GM23338 (cell line): ENCODE measurements at regions not wholly inside any gene's neighbourhood (a gene's known extent, or its start where the extent isn't known, plus 50 kb on each side); places are given as distances from the start of the nearest gene placed in this dataset.

Source experiments
- ATAC-seq: fragments of 200-7000 bp; cut with Tn5 transposase; 3 replicates; pipeline ENCODE4 v1.9.1; 2020
- DNase-seq: peaks from one replicate; pipeline ENCODE4 v3.0.0-alpha.2; 2015; ENCODE audit warnings: low spot score
- H2AFZ ChIP-seq: fragments of 200-600 bp; sonication (generic); 2 replicates; pipeline ENCODE4 v1.8.0; 2016; ENCODE audit warnings: antibody characterized with exemption, mild to moderate bottlenecking, moderate library complexity
- H3F3A ChIP-seq: fragments of 200-600 bp; sonication (generic); replicated peaks from 2 replicates; pipeline ENCODE4 v1.8.0; 2017; ENCODE audit warnings: antibody characterized with exemption, mixed run types, low read depth
- H3K27ac ChIP-seq: fragments of 200-600 bp; sonication (generic); 2 replicates; pipeline ENCODE4 v1.6.1; 2016; ENCODE audit warnings: low read depth
- H3K27me3 ChIP-seq: fragments of 200-600 bp; sonication (generic); 2 replicates; pipeline ENCODE4 v1.8.0; 2016; ENCODE audit warnings: mild to moderate bottlenecking, mixed run types, moderate library complexity; ENCODE audit not compliant: insufficient read depth
- H3K36me3 ChIP-seq: fragments of 200-600 bp; sonication (generic); 2 replicates; pipeline ENCODE4 v1.8.0; 2016; ENCODE audit warnings: mild to moderate bottlenecking; ENCODE audit not compliant: insufficient read depth
- H3K4me1 ChIP-seq: fragments of 200-600 bp; sonication (generic); 2 replicates; pipeline ENCODE4 v1.8.0; 2016; ENCODE audit warnings: mild to moderate bottlenecking, moderate library complexity; ENCODE audit not compliant: insufficient read depth
- H3K4me2 ChIP-seq: fragments of 200-600 bp; sonication (generic); 2 replicates; pipeline ENCODE4 v1.7.1; 2017; ENCODE audit warnings: mixed run types
- H3K4me3 ChIP-seq: fragments of 200-600 bp; sonication (generic); 2 replicates; pipeline ENCODE4 v1.6.1; 2016; ENCODE audit warnings: mixed run types
- H3K79me2 ChIP-seq: fragments of 200-600 bp; sonication (generic); replicated peaks from 2 replicates; pipeline ENCODE4 v1.8.0; 2017; ENCODE audit warnings: mild to moderate bottlenecking; ENCODE audit not compliant: insufficient read depth
- H3K9me2 ChIP-seq: fragments of 200-600 bp; sonication (generic); 2 replicates; pipeline ENCODE4 v1.8.0; 2017; ENCODE audit not compliant: insufficient read depth
- H4K20me1 ChIP-seq: fragments of 200-600 bp; sonication (generic); replicated peaks from 2 replicates; pipeline ENCODE4 v1.8.0; 2017; ENCODE audit warnings: mild to moderate bottlenecking; ENCODE audit not compliant: insufficient read depth
- H3K27ac Mint-ChIP-seq: 2 replicates; pipeline ENCODE4 v1.8.0; 2020; ENCODE audit warnings: inconsistent platforms, mild to moderate bottlenecking, moderate library complexity, mixed read lengths
- H3K27me3 Mint-ChIP-seq: 3 replicates; pipeline ENCODE4 v1.8.0; 2022; ENCODE audit warnings: low read depth, mild to moderate bottlenecking, moderate library complexity, mixed read lengths, inconsistent platforms; ENCODE audit not compliant: insufficient read depth, poor library complexity
- H3K36me3 Mint-ChIP-seq: 3 replicates; pipeline ENCODE4 v1.8.0; 2021; ENCODE audit warnings: low read depth, mild to moderate bottlenecking, inconsistent platforms, moderate library complexity, mixed read lengths
- H3K4me1 Mint-ChIP-seq: 3 replicates; pipeline ENCODE4 v1.8.0; 2020; ENCODE audit warnings: mild to moderate bottlenecking, inconsistent platforms, mixed read lengths
- H3K4me3 Mint-ChIP-seq: 3 replicates; pipeline ENCODE4 v1.8.0; 2021; ENCODE audit warnings: moderate library complexity, mild to moderate bottlenecking, inconsistent platforms, mixed read lengths
- H3K9me3 Mint-ChIP-seq: 3 replicates; pipeline ENCODE4 v1.8.0; 2020; ENCODE audit warnings: moderate library complexity, mild to moderate bottlenecking, inconsistent platforms, mixed read lengths
- CREB1 ChIP-seq: fragments of 250-450 bp; sonication (Bioruptor Pico); IDR thresholded peaks from 2 replicates; pipeline ENCODE4 v1.5.0; 2020; ENCODE audit warnings: low read depth, mild to moderate bottlenecking, moderate library complexity
- EZH2 ChIP-seq: fragments of 200-600 bp; sonication (generic); IDR thresholded peaks from one replicate; pipeline ENCODE4 v1.8.0; 2017; ENCODE audit warnings: antibody characterized with exemption, mild to moderate bottlenecking, low read depth; ENCODE audit not compliant: unreplicated experiment
- EZH2phosphoT487 ChIP-seq: fragments of 200-600 bp; sonication (generic); IDR thresholded peaks from one replicate; pipeline ENCODE4 v1.8.1; 2018; ENCODE audit warnings: antibody characterized with exemption; ENCODE audit not compliant: unreplicated experiment
- NANOG ChIP-seq: IDR thresholded peaks from 2 replicates; pipeline ENCODE4 v1.6.1; 2016; ENCODE audit warnings: antibody characterized with exemption, borderline replicate concordance
- POLR2AphosphoS5 ChIP-seq: IDR thresholded peaks from 2 replicates; pipeline ENCODE4 v1.6.1; 2016; ENCODE audit warnings: antibody characterized with exemption, low read depth
- REST ChIP-seq: IDR thresholded peaks from one replicate; pipeline ENCODE4 v1.6.1; 2018; ENCODE audit warnings: antibody characterized with exemption; ENCODE audit not compliant: unreplicated experiment
- STAT1 ChIP-seq: IDR thresholded peaks from one replicate; pipeline ENCODE4 v1.6.1; 2016; ENCODE audit warnings: antibody characterized with exemption; ENCODE audit not compliant: unreplicated experiment
- ZNF114 ChIP-seq: fragments of 250-450 bp; sonication (Bioruptor Pico); IDR thresholded peaks from 2 replicates; pipeline ENCODE4 v1.5.0; 2020; ENCODE audit warnings: mild to moderate bottlenecking, moderate library complexity
- ZNF331 ChIP-seq: fragments of 250-450 bp; sonication (Bioruptor Pico); IDR thresholded peaks from 2 replicates; pipeline ENCODE4 v1.5.0; 2020; ENCODE audit warnings: low read depth, mild to moderate bottlenecking, moderate library complexity
- TF ChIP-seq, protein P1 (sequence below): IDR thresholded peaks from 2 replicates; pipeline ENCODE4 v1.6.1; 2016; ENCODE audit warnings: antibody characterized with exemption
- TF ChIP-seq, protein P2 (sequence below): fragments of 250-450 bp; sonication (Bioruptor Pico); IDR thresholded peaks from 2 replicates; pipeline ENCODE4 v1.5.0; 2020; ENCODE audit warnings: mild to moderate bottlenecking, moderate library complexity

- TF ChIP-seq NANOG (no peak), ZNF331 (CRISPR knock-in tag) (no peak), REST (no peak), ZNF114 (CRISPR knock-in tag) (no peak), EZH2 (no peak), CREB1 (CRISPR knock-in tag) (no peak), EZH2phosphoT487 (no peak)
- TF ChIP-seq, protein P1, sequence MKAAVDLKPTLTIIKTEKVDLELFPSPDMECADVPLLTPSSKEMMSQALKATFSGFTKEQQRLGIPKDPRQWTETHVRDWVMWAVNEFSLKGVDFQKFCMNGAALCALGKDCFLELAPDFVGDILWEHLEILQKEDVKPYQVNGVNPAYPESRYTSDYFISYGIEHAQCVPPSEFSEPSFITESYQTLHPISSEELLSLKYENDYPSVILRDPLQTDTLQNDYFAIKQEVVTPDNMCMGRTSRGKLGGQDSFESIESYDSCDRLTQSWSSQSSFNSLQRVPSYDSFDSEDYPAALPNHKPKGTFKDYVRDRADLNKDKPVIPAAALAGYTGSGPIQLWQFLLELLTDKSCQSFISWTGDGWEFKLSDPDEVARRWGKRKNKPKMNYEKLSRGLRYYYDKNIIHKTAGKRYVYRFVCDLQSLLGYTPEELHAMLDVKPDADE: no peak
Measured at GRCh38 chr2:41930807-41931566, 116.8 kb upstream of the PKDCC start (continued).

DNA sequence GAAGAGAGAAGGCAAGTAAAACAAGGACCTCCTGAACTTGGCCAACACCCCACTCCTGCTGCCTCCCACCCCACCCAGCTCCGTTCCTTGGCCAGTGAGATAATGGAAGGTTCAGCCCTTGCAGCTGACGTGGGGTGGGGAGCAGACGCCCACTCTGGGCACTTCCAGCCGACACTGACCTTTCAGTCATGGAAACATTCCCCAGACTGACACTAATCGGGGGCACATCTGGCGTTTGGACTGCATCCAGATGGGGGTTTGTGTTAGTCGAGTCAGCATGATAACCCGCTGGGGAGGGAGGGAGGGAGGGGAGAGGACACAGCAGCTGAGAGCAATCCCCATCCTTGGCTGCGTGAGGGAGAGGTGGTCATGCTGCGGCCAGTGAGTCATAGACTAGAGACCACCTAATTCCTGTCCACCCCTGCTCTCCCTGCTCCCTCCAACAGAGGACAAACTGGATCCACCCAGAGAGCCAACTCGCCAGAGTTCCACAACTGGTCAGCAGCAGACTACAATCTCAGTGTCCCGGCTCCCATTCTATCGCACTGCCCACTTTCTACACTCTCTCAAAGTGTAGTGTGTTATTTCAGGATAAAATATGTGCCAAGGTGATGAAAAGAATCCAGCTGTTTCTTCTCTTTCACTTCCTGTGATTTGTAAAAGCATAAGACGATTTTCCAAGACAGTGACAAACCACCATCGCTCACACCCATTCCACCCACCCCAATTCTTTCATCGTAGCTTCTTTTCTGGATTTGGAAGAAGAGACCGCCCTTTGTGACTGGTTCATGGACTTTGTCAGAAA, 115.4 kb upstream of the PKDCC start:
- H3K4me1 Mint-ChIP-seq: peaks cover 17% of the 10 kb centered on the region
- H3K4me3 Mint-ChIP-seq: no peak overlapping the region
- Histone ChIP-seq H3K4me1 (peaks cover 7% of the 10 kb centered on the region), H3K27ac (no peak overlapping the region), H3K27me3 (no peaks in the 10 kb centered on the region), H3K36me3 (no peaks in the 10 kb centered on the region), H3K9me2 (no peaks in the 10 kb centered on the region), H2AFZ (no peak overlapping the region), H3F3A (no peaks in the 10 kb centered on the region), H3K79me2 (no peaks in the 10 kb centered on the region), H4K20me1 (no peaks in the 10 kb centered on the region), H3K4me3 (no peak overlapping the region), H3K4me2 (no peak overlapping the region)
- no peaks in the 10 kb centered on the region for H3K36me3 Mint-ChIP-seq
- H3K9me3 Mint-ChIP-seq: no peaks in the 10 kb centered on the region
- no peak for TF ChIP-seq STAT1
- no peak for TF ChIP-seq EZH2
- TF ChIP-seq, protein P1: no peak
- TF ChIP-seq NANOG: no peak
- TF ChIP-seq EZH2phosphoT487: no peak
- no peak for TF ChIP-seq ZNF114 (CRISPR knock-in tag)
- no peak for TF ChIP-seq POLR2AphosphoS5
- TF ChIP-seq, protein P2, sequence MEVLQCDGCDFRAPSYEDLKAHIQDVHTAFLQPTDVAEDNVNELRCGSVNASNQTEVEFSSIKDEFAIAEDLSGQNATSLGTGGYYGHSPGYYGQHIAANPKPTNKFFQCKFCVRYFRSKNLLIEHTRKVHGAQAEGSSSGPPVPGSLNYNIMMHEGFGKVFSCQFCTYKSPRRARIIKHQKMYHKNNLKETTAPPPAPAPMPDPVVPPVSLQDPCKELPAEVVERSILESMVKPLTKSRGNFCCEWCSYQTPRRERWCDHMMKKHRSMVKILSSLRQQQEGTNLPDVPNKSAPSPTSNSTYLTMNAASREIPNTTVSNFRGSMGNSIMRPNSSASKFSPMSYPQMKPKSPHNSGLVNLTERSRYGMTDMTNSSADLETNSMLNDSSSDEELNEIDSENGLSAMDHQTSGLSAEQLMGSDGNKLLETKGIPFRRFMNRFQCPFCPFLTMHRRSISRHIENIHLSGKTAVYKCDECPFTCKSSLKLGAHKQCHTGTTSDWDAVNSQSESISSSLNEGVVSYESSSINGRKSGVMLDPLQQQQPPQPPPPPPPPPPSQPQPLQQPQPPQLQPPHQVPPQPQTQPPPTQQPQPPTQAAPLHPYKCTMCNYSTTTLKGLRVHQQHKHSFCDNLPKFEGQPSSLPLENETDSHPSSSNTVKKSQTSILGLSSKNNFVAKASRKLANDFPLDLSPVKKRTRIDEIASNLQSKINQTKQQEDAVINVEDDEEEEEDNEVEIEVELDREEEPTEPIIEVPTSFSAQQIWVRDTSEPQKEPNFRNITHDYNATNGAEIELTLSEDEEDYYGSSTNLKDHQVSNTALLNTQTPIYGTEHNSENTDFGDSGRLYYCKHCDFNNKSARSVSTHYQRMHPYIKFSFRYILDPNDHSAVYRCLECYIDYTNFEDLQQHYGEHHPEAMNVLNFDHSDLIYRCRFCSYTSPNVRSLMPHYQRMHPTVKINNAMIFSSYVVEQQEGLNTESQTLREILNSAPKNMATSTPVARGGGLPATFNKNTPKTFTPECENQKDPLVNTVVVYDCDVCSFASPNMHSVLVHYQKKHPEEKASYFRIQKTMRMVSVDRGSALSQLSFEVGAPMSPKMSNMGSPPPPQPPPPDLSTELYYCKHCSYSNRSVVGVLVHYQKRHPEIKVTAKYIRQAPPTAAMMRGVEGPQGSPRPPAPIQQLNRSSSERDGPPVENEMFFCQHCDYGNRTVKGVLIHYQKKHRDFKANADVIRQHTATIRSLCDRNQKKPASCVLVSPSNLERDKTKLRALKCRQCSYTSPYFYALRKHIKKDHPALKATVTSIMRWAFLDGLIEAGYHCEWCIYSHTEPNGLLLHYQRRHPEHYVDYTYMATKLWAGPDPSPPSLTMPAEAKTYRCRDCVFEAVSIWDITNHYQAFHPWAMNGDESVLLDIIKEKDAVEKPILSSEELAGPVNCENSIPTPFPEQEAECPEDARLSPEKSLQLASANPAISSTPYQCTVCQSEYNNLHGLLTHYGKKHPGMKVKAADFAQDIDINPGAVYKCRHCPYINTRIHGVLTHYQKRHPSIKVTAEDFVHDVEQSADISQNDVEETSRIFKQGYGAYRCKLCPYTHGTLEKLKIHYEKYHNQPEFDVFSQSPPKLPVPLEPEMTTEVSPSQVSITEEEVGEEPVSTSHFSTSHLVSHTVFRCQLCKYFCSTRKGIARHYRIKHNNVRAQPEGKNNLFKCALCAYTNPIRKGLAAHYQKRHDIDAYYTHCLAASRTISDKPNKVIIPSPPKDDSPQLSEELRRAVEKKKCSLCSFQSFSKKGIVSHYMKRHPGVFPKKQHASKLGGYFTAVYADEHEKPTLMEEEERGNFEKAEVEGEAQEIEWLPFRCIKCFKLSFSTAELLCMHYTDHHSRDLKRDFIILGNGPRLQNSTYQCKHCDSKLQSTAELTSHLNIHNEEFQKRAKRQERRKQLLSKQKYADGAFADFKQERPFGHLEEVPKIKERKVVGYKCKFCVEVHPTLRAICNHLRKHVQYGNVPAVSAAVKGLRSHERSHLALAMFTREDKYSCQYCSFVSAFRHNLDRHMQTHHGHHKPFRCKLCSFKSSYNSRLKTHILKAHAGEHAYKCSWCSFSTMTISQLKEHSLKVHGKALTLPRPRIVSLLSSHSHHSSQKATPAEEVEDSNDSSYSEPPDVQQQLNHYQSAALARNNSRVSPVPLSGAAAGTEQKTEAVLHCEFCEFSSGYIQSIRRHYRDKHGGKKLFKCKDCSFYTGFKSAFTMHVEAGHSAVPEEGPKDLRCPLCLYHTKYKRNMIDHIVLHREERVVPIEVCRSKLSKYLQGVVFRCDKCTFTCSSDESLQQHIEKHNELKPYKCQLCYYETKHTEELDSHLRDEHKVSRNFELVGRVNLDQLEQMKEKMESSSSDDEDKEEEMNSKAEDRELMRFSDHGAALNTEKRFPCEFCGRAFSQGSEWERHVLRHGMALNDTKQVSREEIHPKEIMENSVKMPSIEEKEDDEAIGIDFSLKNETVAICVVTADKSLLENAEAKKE (CRISPR knock-in tag): no peak
- H3K27ac Mint-ChIP-seq: no peak overlapping the region
- H3K27me3 Mint-ChIP-seq: no peaks in the 10 kb centered on the region
- DNase-seq: no peak
- ATAC-seq: no peak
